ENCODE measurements at regions not wholly inside any gene's neighbourhood (a gene's known extent, or its start where the extent isn't known, plus 50 kb on each side); places are given as distances from the start of the nearest gene placed in this dataset.

DNA sequence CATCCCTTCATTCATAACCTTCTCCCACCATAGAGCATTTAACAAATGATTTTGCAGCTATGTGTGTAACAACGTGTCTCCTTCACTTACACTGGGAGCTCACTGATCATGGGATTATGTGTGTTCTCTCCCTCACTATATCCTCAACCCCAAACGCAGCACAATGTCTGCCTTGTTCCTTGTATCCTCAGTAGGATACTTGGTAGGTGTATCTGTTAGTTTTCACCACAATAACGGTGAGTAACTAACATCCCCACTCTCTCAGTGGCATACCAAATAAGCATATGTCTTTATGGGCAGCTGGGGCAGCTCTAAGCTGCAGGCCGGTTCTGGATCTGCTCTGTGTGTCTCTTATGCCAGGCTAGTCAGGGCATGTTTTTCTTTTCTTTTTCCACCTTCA, 166.7 kb upstream of the PWP1 start:
- no peak for DNase-seq (ENCODE audit: low read depth in 2 of 3, low spot score in 1 of 3)

DNA sequence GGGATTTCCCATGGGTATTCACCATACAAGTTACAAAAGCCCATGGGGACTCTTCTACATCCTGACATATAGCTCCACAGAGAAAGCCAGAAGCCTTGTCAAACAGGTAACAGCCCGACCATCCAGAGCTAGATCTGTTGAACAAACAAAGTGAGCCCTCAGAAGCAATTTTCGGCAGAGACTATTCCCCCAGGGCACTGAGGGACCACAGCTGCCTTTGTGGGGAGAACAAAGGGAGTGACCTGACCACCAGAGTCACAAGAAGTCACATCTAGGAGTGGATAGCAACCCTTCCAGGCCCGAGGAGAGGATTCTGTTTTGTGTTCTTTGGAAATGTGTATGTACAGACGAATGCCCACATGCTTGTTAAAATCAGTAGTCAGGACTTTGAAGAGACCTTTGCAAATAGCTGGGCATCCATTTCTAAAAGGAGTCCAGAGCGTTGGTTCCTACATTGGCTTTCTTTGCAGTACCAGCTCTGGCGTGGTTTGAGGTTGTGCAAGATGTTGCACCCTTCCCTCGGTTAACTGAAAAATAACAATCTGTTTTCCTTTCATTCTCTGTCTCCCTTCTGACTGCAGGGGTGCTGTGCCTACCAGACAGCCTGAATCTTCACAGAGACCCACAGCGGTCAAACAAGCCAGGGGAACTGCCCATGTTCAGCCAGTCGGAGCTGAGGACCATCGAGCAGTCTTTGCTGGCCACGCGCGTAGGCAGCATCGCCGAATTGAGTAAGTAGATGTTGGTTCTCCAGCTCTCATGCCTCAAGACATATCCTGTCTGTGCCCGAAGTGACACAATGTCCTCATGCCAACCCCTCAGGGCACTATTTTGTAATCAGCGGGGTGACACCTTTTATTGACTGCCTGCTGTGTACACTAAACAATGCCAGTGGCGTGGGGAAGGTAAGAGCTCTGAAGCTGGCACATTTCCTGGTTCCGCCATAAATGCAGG, 165.4 kb upstream of the PWP1 start:
- DNase-seq (ENCODE audit: low read depth in 2 of 3, low spot score in 1 of 3) = no peak

DNA sequence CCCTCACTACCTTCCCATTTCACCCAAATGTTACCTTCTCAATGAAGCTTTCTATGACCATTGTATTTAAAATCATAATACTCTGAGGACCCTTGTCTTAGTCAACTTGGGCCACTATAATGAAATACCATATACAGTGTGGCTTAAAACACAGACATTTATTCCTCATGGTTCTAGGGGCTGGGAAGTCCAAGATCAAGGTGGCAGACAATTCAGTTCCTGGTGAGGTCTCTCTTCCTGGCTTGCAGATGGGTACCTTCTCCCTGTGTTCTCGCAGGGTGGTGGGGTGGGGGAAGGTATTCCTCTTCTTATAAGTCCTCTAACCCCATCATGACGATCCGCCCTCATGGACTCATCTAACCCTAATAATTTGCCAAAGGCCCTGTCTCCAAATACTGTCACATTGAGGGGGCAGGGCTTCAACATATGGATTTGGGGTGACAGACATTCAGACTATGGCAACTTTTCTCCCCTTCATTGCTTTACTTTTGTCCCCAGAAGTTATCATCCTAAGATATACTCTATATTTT, 163.7 kb upstream of the PWP1 start:
- DNase-seq (ENCODE audit: low read depth in 2 of 3, low spot score in 1 of 3) = no peak

DNA sequence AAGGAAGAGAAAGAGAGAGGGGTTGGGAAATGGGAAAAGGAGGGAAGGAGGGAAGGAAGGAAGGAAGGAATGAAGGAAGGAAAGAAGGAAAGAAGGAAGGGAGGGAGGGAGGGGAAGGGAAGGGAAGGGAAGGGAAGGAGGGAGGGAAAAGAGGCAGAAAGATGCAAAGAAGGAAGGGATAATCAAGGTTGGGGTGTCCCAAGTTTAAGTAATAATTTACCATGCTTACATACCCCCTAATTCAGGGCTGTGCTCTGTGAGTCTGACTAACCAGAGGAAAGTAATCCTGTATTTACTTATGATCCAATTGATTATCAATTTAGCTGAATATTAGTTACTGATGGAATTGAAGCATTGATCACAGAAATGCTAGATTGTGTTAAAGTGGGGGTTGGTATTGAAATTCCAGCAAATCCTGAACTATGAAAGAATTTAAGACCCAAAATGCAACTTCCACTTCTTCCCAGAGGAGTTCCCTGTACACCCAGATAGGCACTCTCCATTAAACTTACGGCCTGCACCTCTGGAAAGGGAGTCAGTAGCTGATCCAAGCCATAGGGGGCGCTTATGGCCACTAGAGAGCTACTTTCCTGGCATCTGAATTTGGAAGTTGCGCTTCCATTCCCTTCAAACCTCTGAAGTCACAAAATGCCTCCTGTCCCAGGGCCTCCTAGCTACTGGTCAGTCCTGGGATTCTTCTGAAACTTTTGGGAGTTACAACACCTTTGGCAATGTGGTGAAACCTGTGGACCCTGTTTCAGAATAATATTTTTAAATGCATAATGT, 162.7 kb upstream of the PWP1 start:
- no peak for DNase-seq (ENCODE audit: low read depth in 2 of 3, low spot score in 1 of 3)

DNA sequence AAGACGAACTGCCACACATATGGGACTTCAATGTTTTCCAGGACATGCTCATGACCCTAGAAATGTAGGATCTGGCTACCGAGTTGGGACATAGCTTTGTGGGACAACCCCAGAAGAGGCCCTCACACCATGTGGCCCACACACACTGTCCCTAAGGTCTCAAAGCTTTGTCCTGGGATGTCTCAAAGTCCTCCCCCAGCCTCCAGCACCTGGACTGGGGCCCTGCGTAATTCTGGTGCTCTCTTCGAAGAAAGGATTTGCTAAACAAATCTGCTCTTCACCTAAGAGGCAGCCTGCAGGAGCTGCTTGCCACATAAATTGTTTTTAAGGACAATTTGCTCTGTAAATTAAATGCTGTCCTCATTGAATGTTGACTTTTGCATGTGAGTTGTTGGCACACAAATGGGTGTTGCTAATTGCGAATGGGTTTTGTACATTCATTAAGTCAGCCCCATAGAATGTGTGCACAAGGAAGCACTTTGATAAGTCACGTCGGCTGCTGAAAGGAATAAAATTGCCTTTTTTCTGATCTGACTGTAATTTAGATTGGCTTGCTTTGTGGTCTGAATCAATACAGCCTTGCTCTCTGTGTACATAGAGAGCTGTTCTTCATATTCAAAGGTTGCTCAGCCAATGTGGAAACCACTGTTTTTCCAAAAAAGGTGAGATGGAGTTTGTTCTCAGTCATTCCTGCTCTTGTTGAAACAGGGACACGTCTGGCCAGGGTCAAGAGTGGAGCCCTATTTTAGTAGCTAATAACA, 161.6 kb upstream of the PWP1 start:
- DNase-seq (ENCODE audit: low read depth in 2 of 3, low spot score in 1 of 3) = no peak

DNA sequence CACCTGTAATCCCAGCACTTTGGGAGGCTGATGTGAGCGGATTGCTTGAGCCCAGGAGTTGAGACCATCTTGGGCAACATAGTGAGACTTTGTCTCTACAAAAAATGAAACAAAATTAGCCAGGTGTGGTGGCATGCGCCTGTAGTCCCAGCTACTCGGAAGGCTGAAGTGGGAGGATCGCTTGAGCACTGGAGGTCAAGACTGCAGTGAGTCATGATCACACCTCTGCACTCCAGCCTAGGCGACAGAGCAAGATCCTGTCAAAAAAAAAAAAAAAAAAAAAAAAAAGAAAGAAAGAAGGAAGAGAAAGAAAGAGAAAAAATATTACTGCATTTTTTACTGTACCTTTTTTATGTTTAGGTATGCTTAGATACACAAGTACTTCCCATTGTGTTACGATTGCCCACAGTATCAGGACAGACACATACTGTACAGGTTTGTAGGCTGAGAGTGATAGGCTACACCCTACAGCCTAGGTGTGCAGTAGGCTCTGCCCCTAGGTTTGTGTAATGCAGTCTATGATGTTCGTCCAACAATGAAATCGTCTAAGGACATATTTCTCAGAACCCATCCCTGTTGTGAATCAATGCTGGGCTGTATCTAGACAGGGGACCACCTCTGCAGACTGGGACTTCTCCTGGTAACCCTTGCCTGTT, 160.4 kb upstream of the PWP1 start:
- DNase-seq (ENCODE audit: low read depth in 2 of 3, low spot score in 1 of 3) = no peak

DNA sequence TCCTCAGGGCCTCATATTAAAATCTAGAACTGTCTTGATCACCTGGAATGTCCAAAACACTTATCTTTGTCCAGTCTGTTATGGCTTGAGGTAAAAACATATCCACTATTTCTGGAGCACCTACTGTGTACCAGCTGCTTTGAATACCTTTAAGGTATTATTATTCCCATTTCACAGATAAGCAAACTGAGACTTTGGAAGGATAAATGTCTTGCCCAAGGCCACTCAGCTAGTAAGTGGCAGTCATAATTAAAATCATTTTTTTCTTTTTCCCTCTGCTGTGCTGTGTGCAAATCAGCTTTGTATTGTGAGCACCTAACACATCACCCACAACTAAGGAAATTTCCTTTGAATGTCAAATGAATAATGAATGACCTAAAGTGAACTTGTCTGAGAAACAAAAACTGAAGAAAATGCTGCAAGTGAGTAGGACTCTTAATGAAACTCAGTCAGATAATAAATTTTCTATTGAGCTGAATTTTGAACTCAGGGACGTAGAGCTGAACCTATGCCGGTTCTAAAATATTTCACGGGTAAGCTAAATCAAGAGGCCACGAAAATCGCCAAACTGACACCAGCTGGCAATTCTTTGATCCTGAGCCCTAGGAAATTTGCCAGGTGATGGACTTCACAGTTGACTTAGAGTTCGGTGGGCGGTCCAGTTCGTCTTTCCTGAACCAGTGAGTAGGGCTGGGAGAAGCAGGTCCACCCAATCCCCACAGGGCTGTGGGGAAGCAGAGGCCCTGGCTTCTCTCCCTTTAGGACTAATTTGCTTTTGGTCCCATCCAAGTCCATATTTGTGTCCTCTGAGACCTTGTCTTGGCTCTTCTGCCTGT, 159.7 kb upstream of the PWP1 start:
- no peak for DNase-seq (ENCODE audit: low read depth in 2 of 3, low spot score in 1 of 3)

DNA sequence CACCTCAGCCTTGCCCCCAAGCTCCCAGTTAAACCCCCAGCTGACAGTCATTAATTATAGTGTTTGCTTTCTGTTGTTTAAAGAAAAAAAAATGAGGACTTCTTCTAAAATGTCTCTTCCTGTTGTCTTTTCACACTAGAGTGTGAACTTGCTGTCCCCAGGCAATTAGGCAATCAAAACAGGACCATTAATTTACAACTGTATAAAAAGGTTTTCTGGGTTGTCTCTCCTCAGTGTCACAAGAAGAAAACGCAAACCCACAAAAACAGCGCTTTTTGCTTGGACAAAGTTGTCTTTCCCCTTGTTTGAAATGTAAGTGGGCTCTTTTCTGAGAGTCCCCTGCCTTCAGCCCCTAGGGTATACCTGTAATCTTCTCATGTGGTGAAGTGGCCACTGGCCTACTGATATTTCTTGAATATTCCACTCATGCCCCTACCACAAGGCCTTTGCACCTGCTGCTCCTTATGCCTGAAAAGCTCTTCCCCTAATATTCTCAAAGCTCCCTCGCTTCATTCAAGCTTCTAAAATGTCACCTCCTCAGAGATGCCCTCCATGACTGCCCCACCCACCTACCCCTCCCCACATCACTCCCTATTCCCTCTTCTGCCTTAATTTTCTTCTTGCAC, 158.9 kb upstream of the PWP1 start:
- DNase-seq (ENCODE audit: low read depth in 2 of 3, low spot score in 1 of 3) = no peak

DNA sequence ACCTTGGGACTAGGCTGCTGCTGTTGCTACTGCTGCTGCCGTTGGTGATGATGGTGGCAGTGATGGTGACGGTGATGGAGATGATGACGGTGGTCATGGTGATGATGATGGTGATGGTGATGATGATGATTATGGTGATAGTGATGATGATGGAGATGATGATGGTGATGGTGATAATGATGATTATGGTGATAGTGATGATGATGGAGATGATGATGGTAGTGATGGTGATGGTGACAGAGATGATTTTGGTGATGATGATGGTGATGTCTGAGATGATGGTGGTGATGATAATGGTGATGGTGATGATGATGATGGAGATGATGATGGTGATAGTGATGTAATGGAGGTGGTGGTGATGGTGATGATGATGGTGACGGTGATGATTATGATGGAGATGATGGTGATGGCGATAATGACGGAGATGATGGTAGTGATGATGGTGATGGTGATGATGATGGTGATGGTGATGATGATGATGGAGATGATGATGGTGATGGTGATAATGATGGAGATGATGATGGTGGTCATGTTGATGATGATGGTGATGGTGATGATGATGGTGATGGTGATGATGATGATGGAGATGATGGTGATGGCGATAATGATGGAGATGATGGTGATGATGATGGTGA, 156.8 kb upstream of the PWP1 start:
- DNase-seq (ENCODE audit: low read depth in 2 of 3, low spot score in 1 of 3) = no peak

DNA sequence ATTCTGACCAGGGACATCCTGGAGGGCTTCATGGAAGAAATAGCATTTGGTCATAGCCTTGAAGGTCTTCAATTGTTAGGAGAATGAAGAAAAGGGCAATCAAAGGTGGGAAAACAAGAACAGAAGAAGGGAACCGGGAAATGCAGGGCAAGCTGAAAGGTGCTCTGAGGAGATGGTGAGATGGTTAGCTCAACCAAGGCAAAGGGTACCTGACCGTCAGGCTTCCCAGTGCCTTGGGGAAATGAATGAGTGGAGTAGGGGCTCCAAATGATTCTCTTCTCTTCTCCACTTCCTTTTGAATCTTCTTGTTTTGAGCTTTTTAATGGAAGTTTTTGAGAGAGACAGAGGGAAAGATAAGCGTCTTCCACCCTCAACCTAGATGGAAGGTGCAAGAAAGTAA, 155.6 kb upstream of the PWP1 start:
- DNase-seq (ENCODE audit: low read depth in 2 of 3, low spot score in 1 of 3) = no peak

DNA sequence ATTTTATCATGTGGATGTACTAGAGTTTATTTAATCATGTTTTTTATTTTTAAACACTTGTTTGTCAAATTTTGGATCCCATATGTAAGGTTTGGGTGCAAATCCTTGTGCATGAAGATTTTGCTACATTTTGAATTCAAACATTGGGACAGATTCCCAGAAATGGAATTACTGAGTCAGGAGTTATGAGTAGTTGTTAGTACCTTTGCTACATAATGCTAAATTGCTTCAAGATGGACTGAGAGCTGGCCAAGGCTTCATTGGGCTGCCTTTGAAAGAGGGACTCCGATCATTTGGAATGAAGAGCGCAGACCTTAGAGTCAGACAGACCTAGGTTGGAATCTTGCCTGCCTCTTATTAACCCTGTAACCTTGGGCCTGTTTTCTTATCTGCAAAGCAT, 154.9 kb upstream of the PWP1 start:
- no peak for DNase-seq (ENCODE audit: low read depth in 2 of 3, low spot score in 1 of 3)

DNA sequence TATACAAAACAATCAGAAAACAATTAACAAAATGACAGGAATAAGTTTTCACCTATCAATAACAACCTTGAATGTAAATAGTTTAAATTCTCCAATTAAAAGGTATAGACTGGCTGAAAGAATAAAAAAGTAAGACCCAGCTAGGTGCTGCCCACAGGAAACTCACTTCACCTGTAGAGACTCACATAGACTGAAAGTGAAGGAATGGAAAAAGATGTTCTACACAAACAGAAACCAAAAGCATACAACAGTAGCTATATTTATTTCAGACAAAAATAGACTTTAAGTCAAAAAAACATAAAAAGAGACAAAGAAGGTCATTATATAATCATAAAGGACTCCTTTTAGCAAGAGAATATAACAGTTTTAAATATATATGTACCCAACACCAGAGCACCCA, 152.4 kb upstream of the PWP1 start:
- DNase-seq (ENCODE audit: low read depth in 2 of 3, low spot score in 1 of 3) = no peak

DNA sequence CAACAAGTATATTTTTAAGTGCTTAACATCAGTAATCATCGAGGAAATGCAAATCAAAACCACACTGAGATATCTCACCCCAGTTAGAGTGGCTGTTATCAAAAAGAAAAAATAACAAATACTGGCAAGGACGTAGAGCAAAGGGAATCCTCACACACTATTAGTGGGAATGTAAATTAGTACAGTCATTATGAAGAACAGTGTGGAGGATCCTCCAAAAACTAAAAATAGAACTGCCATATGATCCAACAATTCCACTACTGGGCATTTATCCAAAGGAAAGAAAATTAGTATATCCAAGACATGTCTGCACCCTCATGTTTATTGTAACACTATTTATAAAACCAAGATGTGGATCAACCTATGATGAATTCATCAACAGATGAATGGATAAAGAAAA, 149.0 kb upstream of the PWP1 start:
- DNase-seq (ENCODE audit: low read depth in 2 of 3, low spot score in 1 of 3) = no peak

DNA sequence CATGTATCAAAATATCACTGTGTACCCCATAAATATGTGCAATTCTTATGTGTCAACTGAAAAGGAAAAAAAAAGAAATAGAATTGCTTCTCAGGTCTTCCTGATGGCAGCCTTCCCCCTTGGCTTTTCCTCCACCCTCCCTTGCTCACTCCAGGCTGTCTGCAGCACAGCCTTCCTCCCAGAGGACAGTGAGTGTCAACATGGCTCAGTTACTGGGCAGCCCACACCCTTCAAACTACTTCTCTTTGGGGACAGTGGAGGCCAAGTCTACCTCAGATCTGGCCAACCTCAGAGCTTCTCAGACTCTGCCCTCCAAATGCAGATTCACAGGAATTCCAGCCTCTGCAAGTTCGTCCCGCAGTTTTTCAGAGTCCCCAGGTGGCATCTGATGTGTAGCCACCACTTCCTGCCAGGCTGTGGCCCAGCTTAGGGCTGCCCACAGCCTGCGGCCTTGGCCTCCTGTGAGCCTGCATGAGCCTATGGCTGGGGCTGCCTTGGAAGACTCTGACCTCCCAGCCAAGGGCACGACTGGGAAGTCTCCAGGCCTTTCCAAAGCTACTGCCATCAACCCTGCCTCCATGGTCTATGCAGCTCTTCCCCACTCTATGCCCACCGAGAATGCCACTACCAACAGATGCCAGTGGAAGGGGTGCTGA, 148.0 kb upstream of the PWP1 start:
- DNase-seq (ENCODE audit: low read depth in 2 of 3, low spot score in 1 of 3) = no peak

DNA sequence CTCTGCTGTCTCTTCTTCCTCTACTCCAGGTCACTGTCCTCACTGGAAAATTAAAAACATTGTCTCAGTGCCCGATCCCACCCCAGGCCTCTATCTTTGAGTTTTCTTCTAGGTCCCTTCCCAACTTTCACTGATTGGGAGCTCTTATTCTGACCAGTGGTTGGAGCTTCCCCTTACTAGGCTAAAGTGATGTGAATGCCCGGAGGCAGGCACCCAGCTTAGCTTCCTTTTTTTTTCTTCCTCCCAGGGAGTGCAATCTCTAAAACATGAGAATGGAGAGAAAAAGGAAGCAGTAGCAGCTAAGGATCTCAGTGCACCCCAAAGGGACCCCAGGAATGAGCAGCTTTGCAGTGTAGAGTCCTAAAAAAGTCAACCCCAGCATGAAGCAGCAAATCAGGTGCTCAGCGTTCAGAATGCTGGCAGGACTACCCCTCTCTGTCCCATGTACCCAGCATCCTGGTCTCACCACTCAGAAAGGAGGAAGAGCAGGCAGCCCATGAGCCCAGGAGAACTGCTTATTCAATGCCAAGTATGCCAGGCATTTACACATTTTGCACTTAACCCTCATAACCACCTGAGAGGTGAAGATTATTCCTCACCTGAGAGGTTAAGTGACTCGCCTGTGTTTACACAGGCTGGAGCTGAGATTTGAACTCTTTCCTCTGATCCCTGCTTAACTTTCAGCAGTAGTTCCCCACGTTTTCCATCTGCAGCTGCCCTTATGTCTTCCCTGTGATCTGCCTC, 146.2 kb upstream of the PWP1 start:
- no peak for DNase-seq (ENCODE audit: low read depth in 2 of 3, low spot score in 1 of 3)

DNA sequence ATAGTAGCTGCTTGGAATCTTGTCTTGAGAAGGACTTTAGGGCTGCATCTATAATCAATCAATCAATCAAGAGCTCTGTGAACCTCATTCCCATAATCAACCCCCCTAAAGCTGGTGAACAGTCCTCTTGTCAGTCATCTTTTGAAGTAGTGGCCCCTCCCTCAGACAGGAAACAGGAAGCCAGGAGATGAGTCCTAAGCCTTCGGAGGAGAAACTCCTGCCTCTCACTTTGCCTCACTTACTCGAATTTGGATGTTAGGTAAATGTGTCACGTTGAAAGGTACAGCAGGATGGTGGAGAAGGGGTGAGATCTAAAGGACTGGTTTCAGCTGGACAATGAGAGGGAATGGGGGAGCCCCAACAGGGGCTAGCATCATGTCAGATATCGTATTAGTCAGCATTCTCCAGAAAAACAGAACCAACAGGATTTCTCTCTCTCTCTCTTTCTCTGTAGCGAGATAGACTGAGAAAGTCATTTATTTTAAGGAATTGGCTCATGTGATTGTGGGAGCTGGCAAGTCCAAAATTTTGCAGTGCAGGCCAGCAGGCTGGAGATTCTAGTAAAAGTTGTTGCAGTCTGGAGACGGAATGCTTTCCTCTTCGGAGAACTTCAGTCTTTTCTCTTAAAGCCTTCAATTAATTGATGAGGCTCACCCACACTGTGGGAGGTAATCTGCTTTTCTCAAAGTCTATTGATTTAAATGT, 144.4 kb upstream of the PWP1 start:
- no peak for DNase-seq (ENCODE audit: low read depth in 2 of 3, low spot score in 1 of 3)

DNA sequence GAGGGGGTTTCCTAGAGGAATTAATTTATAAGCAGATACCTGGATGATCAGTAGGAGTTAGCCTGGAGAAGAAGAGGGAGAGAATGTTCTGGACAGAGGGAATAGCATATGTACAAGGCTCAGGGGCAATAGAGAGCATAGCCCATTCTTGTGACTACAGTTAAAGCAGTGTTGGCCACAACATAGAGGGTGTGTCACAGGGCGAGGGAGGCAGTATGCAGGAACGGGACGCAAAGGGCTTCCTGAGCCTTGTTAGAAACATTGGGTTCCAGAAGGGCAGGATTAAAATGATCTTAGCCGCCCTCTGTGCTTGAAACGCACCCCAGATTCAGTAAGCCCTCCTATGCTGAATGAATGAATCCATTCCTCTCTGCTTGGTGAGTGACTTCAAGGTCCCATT, 142.2 kb upstream of the PWP1 start:
- DNase-seq (ENCODE audit: low read depth in 2 of 3, low spot score in 1 of 3) = no peak

Measured in stimulated activated CD4-positive, alpha-beta T cell treated with anti-CD3 and anti-CD28 coated beads, Interleukin-12 subunit alpha, Interleukin-12 subunit beta, amount 100 ng/mL, for 48 hours (primary cell).